HG02610 (cell line): ENCODE measurements at regions not wholly inside any gene's neighbourhood (a gene's known extent, or its start where the extent isn't known, plus 50 kb on each side); places are given as distances from the start of the nearest gene placed in this dataset.

Source experiments
- ATAC-seq: cut with Tn5 transposase; IDR thresholded peaks from one replicate; pipeline ENCODE4 v1.9.1; 2021; ENCODE audit warnings: mild to moderate bottlenecking, moderate library complexity; ENCODE audit not compliant: unreplicated experiment

DNA sequence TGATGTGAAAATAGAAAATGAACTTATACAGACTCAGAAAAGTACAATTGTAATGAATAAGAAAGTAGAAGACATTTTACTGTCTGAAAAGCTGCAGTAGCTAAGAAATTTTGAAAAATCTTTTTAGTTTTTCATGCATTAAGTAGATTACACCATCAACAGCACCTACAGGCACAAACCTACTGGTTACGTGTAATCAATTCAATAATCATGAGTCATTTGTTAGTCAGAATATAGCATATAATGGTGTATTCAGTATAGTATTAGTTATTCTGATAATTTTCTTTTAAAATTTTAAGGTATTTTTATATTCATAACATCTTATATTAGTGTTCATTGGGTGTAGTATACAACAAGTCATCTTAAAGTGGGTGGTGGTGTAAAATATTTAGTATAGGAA is 550.5 kb upstream of the GBE1 start:
- ATAC-seq: no peak

DNA sequence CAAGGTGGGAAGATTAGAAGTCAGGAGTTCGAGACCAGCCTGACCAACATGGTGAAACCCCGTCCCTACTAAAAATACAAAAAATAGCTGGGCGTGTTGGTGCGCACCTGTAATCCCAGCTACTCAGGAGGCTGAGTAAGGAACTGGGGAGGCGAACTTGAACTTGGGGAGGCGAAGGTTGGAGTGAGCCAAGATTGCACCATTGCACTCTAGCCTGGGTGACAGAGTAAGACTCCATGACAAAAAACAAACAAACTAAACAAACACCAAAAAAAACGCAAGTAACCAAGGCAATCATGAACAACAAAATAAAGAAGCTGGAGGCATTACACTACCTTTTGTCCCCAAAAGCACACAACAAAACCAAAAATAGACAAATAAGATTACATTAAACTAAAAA is 547.3 kb upstream of the GBE1 start:
- no peak for ATAC-seq

DNA sequence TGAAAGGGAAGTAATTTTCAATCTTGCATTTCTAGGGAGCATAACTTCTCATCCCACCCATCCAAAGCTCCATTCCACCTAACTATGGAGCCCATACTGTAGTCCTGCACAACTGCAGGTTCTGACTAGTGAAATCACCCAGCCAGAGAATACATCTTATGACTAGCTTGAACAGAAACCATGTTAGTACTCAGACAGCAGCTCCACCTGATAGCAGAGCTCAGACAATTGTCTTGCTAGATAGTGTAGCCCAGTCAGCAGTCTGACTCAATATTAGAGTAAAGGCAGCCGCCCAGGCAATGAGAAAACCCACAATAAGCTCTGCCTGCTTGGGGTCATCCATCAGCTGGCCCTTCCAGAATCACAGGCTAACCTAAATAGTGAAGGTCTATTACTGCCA is 544.7 kb upstream of the GBE1 start:
- ATAC-seq: peak; percentile 59

DNA sequence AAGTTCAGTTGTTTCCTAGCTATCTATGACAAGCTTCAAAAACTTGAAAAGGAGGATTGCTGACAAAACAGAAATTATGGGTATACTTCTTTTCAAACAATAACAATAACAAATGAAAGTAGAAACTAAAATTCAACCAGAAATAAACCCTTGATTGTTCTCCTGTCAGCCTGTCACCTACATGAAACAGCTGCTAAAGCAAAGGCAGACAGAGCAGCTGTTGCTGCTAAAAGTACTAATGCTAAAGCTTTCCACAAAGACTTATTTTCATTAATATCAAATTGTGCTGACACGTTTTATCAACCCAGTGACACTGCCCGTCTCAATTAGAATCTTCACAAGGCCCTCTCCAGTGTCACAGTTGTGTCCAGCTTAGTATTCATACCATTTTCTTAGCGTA is 533.2 kb upstream of the GBE1 start:
- ATAC-seq: no peak

DNA sequence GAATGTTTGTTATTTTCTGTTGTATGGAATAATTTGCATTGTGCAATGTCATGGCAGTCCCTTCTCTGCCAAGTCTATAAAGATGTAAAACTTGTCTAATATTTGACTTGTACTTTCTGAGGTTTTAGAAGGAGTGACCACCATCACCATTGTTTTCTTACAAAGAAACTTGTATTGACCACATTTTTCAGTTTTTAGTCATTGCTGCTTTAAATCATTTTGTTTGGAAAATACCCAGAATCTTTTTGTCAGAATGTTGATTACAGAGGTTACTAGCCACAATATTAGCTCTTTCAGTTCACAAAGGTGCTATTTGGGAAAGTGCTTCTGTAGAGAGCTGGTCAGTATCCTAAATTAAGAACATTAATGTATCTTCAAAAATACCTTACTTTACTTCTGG is 532.4 kb upstream of the GBE1 start:
- ATAC-seq: peak; percentile 96

DNA sequence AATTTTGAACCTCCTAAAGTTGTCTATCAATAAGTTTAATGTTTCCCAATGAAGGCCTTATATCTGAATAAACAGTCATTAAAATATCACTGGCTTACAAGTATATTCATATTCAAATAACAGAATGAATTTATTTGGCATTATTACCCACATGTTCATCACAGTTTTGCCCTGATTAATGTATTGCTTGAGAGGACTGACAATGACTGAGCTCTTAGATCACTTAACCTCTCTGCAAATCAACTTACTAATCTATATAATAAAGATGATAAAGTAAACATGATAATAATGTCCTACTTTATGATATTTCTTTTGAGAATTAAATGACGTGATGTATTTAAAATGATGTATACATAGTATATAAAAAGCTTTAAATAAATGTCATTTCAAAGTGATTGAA is 532.0 kb upstream of the GBE1 start:
- ATAC-seq: no peak

DNA sequence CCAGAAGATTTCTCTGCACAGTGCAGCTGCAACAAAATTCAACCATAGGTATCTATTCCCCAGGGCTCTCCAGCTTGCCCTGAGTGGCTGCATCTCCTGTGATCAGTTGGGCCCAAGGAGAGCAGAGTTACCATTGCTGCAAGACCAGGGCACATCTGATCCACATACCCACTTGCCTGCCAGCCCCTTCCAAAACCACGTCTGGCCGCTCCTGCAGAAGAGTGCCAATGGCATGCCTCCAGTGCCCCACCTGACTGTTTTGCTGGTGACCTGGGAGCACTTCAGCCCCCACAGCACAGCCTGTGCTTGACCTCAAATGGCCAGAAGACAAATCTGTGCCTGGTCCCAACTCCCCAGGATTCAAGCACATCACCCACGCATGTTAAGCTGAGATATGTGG is 526.1 kb upstream of the GBE1 start:
- no peak for ATAC-seq

DNA sequence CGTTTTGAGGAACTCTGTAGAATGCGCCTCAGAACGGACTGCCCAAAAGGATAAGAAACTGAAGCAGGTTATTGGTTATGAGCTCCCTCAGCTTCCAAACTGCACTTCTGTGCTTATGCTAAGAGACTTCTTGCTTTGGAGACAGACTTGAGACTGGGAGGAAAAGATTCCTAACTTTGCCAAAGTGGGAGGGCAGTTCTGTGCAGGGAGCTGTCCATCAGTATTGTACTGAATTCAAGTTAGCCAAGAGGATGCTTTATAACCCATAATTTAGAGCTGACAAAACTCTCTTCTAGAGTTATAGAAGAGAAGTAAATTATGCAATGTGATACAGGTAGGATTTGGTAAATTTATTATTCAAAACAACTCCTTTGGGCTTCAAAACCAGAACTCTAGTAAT is 519.8 kb upstream of the GBE1 start:
- ATAC-seq: no peak

DNA sequence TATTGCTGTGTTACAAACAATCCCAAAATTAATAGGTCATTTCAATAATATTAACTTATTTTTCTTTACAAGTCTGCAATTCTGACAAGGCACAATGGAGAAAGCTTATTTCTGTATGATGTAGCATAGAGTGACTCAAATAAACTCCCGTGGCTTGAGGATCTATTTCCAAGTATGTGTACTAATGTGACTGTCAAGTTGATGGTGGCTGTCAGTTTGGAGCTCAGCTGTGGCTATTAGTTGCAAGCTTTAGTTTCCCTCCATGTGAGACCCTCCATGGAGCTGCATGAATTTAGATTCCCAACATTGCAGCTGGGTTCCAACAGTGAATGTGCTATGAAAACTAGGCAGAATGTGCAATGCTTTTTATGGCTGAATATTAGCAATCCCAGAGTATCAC is 515.5 kb upstream of the GBE1 start:
- no peak for ATAC-seq

DNA sequence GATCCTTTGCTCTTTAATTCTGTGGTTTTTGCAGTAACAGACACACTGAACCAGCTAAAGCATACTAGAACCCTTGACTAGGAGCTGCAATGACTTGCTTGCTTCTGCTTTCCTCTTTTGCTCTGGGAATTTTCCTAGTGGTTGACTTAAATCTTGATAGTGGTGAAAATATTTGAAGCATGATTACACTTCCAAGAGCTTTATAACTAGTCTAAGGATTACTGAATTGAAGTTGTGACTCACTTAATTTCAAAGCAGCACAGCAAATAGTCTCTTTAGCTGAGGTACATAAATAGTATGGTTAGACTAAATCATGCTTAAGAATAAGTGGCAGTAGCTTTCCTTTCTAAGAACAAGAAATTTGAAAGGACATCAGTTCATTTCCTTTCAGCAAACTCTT is 513.5 kb upstream of the GBE1 start:
- no peak for ATAC-seq

DNA sequence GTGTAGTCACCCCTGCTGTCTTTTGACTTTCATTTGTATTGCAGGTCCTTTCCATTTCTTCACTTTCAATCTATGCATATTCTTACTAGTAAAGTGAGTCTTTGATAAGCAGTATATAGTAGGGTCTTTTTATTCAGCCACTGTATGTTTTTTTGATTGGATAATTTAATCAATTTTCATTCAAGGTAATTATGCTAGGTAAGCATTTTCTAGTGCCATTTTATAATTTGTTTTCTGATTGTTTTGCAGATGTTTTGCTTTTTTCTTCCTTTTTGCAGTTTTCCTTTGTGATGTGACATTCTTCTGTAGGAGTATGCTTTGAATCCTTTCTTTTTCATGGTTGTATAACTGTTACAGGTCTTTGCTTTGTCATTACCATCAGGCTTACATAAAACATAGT is 504.3 kb upstream of the GBE1 start:
- no peak for ATAC-seq

DNA sequence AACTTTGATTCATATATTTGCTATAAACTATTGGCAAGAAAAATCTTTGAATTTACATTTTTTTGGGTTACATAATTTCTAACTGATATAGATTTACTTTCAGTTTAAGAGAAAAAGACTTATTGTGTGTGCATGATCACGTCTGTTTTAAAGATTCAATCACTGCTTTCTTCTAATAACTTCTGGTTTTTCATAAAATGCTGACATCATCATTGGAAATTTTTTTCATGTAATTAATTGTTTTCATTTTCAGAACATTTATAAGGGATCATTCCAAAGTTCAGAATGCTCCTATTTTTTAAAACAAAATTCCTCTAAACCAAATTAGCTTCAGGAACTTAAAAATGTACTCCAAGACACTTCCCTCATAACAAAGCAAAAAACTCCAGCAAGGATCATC is 500.7 kb upstream of the GBE1 start:
- no peak for ATAC-seq

DNA sequence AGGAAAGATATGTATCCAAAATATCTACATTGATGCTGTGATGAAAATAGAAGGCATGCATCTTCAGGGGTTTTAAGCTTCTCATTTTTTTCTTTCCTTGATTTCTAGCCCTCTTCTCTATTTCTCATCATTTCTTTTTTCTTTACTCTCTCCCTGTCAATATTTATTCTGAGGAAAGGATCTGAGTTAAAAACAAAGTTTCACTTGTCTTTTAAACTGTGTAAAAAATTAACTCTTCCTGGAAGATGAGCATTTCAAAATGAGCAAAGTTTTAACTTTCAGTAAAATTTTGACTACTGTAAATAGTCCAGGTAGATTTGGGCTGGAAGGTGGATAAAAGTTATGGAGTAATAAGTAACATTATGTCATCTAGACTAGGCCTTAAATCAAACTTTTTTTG is 500.2 kb upstream of the GBE1 start:
- no peak for ATAC-seq

DNA sequence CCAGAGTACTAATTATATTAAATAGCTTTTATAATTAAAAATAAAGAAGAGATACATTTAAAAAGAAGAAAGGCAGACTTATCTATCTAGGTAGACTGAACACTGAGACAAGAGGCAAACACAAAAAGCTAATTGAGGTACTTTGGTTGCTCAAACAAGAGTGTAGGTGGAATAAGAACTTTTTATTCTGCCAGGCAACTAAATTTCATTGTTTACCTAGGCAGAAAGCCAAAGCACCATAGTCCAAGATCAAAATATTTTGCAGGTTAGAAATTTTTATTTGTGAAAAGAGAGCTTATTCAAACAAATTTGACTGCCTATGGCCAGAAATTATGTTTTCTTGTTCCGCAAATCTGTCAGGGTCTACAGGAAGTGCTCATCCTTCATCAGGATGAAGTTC is 499.6 kb upstream of the GBE1 start:
- ATAC-seq: no peak

DNA sequence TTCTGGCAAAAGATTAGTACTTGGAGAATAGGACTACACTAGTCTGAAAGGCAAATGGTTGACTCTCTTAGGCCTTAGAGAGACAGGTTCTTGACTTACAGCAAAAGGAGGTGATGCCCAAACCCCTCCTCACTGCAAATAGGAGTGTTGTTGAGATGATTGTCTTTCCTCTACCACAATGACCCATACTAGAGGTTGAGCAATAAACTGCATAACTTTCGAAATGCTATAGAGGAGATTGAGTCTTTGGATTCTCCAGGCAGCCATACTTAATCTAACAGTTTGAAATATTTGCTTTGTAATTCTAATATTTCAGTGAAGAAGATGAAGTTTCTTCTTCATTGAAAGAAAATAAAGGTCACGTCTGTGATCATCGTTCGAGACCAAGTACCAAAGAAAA is 498.5 kb upstream of the GBE1 start:
- no peak for ATAC-seq

DNA sequence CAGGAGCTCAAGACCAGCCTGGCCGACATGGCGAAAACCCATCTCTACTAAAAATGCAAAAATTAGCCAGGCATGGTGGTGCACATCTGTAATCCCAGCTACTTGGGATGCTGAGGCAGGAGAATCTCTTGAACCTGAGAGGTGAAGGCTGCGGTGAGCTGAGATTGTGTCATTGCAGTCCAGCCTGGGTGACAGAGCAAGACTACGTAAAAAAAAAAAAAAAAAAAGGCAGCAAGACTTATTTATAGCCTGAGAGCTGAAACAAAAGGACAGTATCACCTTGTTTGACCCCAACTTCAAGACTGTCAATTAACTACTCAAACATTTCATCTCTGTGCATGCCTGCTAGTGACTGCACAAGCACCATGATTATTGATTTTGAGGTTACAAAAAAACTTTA is 478.9 kb upstream of the GBE1 start:
- ATAC-seq: no peak

DNA sequence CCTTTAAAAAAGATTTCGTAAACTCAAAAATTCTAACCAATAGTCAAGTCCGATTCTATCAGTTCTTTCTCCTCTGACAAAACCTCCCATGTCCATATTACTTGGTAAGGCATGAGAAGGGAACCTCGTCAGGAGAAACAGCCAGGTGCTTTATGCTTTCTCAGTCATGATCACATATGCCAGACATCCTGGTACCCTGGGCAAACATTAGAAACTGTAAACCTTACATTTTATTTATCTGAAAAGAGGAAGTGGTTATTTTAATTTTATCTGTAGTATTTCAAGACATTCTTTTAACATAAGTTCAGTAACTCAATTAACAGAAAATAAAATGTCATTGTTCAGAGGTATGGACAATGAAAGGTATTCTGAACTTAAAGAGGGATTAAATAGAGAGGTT is 474.8 kb upstream of the GBE1 start:
- no peak for ATAC-seq

DNA sequence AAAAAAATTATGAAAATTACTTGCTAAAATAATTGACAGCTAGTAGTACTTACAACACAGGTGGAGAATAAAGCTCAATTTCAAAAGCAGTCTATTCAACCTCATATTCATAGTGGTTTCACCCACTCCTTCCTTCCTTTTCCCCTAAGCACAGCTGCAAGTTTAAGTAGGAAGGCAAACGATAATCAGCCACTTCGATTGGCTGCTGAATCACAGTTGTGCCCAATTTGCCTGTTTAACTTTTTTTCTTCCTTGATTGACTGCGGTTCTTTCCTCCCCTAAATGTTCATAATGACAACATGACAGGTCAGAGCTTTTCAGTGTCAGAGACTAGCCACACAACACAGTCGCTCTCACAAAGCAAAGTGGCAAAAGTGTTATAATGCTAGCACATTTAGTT is 468.0 kb upstream of the GBE1 start:
- peak; percentile 83 for ATAC-seq

DNA sequence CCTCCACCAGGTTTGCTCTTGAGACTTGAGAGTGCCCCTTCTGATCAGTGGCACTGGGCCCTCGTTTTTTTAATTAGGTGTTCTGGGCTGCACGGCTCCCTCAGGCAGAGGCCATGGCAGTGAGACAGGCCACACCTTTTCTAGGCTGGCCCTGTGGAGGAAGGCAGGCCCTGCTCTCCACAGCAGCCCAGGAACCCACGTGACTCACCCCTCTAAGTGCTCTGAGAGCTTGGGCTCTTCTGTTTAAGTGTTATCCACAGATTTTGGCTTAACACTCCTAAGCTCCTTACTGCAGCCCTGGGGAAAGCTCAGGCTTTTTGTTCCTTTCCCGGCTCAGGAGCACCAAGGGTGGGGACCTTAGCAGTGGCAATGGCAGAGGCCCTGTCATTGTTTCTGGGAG is 463.2 kb upstream of the GBE1 start:
- no peak for ATAC-seq

DNA sequence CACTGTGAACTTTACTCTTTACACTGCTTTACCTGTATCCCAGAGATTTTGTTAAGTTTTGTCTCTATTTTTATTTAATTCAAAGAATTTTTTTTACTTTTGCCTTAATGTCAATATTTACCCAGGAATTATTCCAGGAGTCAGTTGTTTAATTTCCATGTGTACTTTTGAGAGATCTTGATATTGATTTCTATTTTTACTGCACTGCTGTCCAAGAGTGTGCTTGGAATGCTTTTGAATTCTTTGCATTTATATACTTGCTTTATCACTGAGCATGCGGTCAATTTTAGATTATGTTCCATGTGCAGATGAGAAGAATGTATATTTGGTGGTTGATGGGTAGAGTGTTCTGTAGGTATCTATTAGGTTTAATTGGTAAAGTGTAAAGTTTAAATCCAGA is 461.0 kb upstream of the GBE1 start:
- ATAC-seq: no peak

DNA sequence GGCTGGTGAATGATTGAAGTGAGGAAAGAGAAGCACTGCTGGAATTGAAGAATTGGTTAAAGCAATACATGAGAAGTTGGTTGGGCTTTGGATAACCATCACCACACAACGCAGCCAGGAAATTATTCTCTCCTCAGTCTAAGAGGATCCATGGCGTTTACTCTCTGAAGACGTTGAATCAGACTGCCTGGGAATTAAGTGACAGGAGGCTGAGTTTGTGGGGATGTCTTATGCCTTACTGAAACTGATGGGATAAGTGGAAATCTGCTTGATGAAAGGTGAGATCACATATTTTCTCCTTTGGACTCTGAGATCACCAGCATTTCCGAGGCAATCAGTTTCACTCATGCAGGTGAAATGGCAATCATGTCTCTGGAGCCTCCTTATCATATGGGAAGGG is 456.1 kb upstream of the GBE1 start:
- no peak for ATAC-seq

DNA sequence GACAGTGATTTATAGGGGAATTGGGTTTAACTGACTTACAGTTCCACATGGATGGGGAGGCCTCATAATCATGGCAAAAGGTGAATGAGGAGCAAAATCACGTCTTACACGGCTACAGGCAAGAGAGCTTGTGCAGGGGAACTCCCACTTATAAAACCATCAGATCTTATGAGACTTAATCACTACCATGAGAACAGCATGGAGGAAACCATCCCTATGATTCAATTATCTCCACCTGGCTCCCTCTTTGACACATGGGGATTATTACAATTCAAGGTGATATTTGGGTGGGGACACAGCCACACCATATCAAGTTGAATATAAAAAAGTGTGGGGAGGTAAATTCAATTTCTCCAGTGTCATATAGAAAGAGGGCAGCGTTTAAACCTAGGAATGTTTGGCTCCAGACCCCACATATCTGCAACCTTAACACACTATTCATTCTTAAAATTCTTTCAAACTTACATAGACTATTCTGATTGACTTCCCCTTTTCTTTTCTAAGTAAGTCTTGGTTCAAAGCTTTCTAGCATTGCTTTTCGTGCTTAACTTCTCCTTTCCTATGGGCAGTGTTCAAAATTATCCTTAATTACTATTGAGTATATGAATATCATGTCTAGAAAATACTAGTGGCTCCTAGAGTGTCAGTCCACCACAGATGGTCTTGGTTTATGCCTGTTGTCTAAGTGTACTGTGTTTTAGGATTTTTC is 446.7 kb upstream of the GBE1 start:
- no peak for ATAC-seq

DNA sequence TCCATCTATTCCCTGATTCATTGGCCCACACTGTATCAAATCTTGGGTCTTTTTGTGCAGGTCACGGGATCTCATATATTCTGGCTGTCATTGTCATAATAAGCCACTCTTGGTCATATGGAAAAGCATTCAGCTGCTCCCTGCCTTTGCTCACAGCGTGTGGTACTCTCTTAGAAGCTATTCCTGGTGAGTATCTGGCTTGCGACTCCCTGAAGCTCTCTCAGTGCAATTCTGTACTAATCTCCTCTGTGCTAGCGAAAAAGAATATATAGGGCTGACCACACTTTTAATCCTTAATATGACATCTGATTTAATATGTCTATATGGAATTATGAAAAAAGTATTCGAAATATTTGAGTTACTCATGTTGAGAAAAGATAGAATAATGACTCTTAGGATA is 440.8 kb upstream of the GBE1 start:
- no peak for ATAC-seq

DNA sequence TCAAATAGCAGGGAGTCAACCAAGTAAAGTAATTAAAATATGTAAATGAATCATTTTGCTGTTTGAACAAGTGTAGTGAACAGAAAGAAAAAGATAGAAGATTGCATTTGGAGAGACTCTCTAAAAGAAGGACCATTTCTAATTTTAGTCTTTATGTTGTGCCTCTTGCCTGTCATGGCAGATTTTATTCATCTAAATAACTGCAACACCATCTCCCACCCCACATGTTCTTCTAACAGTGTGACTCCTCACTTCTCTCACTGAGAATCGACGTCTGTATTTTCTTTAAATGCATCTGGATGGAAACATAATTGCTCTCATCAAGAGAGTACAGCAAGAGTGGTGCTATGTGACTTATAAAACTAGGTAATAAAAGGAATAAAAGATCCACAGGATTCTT is 439.9 kb upstream of the GBE1 start:
- no peak for ATAC-seq
